ENCODE measurements at regions not wholly inside any gene's neighbourhood (a gene's known extent, or its start where the extent isn't known, plus 50 kb on each side); places are given as distances from the start of the nearest gene placed in this dataset.
"Not testable (repeated sequence)": the region's sequence is repeated elsewhere in the genome, so short reads cannot be mapped to it uniquely, and the experiment has no call there.

GRCh38 chr2:91604629-91605028 is 2913.2 kb downstream of the RPIA start:
- DNase-seq (ENCODE audit: low spot score), result not testable (repeated sequence)

GRCh38 chr2:91623739-91624138 is 2932.3 kb downstream of the RPIA start:
- DNase-seq (ENCODE audit: low spot score), result not testable (repeated sequence)

GRCh38 chr2:91628471-91628870 is 2937.0 kb downstream of the RPIA start:
- DNase-seq (ENCODE audit: low spot score), result not testable (repeated sequence)

- DNase-seq (ENCODE audit: low spot score), result peak; percentile 1
Measured at GRCh38 chr2:91657193-91657592, 2965.7 kb downstream of the RPIA start.

GRCh38 chr2:91658336-91658735 is 2966.9 kb downstream of the RPIA start:
- not testable (repeated sequence) for DNase-seq (ENCODE audit: low spot score)

GRCh38 chr2:91659189-91659916 is 2967.9 kb downstream of the RPIA start:
- not testable (repeated sequence) for DNase-seq (ENCODE audit: low spot score)

- DNase-seq (ENCODE audit: low spot score), result peak; percentile 11
Measured at GRCh38 chr2:91659917-91660275, 2968.4 kb downstream of the RPIA start.

- not testable (repeated sequence) for DNase-seq (ENCODE audit: low spot score)
Measured at GRCh38 chr2:91667341-91667740, 2975.9 kb downstream of the RPIA start.

GRCh38 chr2:91685541-91685940 is 2994.1 kb downstream of the RPIA start:
- DNase-seq (ENCODE audit: low spot score), result not testable (repeated sequence)

GRCh38 chr2:91686046-91686445 is 2994.6 kb downstream of the RPIA start:
- DNase-seq (ENCODE audit: low spot score), result not testable (repeated sequence)

Measured in H4 (cell line).